GM19468 (cell line): ENCODE measurements at regions not wholly inside any gene's neighbourhood (a gene's known extent, or its start where the extent isn't known, plus 50 kb on each side); places are given as distances from the start of the nearest gene placed in this dataset.
"Not testable (repeated sequence)": the region's sequence is repeated elsewhere in the genome, so short reads cannot be mapped to it uniquely, and the experiment has no call there.

Experiments
- ATAC-seq: cut with Tn5 transposase; IDR thresholded peaks from one replicate; pipeline ENCODE4 v1.9.1; 2021; ENCODE audit warnings: mild to moderate bottlenecking, moderate library complexity, moderate number of reproducible peaks; ENCODE audit not compliant: unreplicated experiment; ENCODE audit errors: extremely low read depth

GRCh38 chr1:78715181-78715661, 65.6 kb downstream of the IFI44 start:
- no peak for ATAC-seq

DNA sequence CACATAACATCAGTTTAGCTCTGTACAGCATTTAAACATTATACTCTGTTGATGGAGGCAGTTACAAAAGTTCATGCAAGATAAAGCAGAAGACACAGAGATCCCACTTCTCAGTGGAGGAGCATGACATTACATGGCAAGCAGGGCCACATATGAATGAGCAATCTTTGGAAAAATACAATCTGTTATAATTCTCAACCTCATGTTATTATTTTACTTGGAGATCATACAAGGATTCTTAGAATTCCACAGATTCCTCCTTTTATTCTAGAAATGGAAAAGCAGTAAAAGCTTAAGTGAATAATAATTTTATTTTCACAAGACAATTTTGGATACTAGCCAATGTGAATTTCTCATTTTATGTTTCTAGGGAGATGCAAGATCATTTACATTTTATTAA, 66.6 kb downstream of the IFI44 start:
- no peak for ATAC-seq

GRCh38 chr1:78718566-78718965, 68.9 kb downstream of the IFI44 start:
- ATAC-seq = no peak

- no peak for ATAC-seq
These were observed 71.5 kb downstream of the IFI44 start for GRCh38 chr1:78721136-78721535.

DNA sequence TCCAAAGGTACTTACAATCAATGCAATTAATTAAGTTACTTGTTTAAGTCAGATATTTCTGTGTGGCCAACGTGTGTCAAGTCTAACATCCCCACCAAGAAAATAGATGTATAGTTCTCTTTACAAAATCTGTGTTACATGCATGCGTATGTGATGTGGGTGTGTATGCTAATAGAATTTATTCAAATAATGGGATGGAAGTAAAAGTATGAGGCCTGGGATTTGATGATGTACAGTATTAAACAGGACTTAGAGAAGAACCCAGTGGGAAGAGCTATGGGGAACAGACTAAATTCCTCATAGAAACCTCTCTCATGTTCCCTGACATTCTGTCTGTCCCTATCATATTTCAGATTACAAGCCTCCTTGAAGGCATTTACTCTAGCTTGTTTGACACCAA, 72.5 kb downstream of the IFI44 start:
- ATAC-seq = no peak

DNA sequence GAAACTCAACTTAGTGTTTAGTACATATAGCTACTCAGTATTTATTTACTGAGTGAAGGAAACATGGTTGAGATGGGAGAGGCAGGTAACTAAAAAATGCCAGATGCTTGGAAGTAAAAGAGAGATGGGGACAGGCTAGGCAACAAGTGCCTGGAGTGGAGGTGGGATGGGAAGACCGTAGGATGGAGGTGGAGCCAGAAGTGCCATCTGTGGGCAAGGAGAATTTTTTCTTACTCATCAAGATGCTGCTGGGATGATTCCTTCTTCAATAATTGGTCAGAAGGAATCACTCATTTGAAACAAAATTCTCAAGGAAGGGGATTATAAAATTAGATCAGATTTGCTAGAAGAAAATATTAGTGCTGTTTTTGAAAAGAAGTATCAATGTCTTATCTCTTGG, 72.9 kb downstream of the IFI44 start:
- ATAC-seq = no peak

GRCh38 chr1:78722947-78723346, 73.3 kb downstream of the IFI44 start:
- ATAC-seq = no peak

GRCh38 chr1:78726686-78727085, 77.1 kb downstream of the IFI44 start:
- no peak for ATAC-seq

DNA sequence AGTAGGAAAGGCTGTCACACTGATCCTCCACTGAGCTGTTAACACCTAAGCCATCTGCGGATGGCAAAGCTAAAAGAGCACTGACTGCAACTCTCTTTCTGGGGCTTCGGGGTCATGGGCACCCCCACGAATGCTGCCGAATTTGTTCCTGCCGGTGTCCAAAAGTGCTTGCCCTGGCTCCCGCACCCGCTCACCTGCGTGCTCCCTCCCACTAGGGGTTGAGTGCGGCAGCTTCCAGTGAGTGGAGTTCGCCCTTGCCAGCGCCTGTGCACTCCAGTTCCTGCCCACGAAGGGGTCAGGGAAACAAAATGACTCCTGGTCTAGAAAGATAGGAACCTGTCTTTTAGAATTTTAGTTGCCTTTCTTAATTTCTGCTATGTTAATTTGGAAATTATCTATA, 78.7 kb downstream of the IFI44 start:
- ATAC-seq = no peak

GRCh38 chr1:78730054-78730453, 80.4 kb downstream of the IFI44 start:
- ATAC-seq = no peak

GRCh38 chr1:78731674-78732073, 82.0 kb downstream of the IFI44 start:
- no peak for ATAC-seq

DNA sequence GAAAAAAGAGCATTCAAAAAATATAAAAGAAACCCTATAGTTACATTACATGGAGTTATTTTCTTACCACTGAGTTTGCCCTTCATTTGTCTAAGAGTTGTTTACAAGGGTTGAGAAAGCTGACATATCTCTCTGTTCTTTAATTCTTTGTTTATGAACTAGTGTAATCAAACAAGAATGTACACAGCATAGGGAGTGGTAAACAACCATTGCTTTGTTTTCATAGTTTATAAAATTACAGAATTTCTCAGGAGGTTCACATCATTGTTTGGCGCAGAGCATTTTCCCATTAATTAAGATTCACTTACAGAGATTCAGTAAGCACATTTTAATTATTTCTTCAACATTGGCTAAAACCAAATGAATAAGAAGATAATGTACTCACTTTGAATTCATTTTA, 87.6 kb downstream of the IFI44 start:
- no peak for ATAC-seq

GRCh38 chr1:78743626-78744025, 94.0 kb downstream of the IFI44 start:
- ATAC-seq = no peak

DNA sequence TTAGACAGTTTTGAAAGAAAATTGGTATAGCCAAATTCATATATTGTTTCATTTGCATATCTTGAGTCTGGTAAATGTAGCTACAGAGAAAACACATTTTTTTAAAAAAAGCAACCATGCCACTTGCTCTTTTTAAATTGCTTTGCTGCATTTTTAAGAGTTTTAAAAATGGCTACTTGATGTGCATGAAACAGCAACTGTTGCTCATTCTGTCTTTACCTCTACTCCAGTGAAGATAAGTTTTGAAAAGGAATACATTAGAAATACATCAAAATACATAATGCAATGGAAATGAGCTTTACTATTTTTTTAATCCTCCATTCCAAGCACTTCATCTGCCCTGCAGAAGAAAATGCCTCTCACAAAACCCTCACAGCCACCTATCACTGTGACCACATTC, 95.5 kb downstream of the IFI44 start:
- ATAC-seq = no peak

DNA sequence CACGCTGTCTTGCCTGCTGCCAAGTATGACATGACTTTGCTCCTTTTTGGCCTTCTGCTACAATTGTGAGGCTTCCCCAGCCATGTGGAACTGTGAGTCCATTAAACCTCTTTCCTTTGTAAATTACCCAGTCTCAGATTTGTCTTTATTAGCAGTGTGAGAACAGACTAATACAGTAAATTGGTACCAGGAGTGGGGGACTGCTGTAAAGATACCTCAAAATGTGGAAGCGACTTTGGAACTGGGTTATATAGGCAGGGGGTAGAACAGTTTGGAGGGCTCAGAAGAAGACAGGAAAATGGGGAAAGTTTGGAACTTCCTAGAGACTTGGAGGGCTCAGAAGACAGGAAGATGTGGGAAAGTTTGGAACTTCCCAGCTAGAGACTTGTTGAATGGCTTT, 104.0 kb downstream of the IFI44 start:
- not testable (repeated sequence) for ATAC-seq

GRCh38 chr1:78755986-78756385, 106.4 kb downstream of the IFI44 start:
- no peak for ATAC-seq

- no peak for ATAC-seq
These were observed 108.9 kb downstream of the IFI44 start for GRCh38 chr1:78758506-78758905.

- ATAC-seq = no peak
These were observed 110.2 kb downstream of the IFI44 start for GRCh38 chr1:78759881-78760280.

DNA sequence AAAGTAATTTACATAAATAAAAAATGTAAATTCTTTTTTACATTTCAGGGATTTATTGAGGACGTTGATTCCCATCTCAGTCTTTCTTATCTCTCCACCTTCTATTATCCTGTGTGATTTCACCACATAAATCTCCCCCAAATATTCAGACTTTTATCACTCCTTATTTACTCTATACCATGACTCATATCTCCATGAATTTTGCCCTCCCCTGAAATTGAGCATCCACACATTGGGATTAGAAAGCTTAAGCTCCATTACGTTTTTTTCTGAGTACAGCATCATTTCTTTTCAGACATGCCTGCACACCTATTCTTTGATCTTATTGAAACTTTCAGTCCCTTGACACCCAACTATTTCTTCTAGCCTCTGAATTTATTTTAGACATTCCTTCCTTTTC, 111.2 kb downstream of the IFI44 start:
- ATAC-seq = no peak

DNA sequence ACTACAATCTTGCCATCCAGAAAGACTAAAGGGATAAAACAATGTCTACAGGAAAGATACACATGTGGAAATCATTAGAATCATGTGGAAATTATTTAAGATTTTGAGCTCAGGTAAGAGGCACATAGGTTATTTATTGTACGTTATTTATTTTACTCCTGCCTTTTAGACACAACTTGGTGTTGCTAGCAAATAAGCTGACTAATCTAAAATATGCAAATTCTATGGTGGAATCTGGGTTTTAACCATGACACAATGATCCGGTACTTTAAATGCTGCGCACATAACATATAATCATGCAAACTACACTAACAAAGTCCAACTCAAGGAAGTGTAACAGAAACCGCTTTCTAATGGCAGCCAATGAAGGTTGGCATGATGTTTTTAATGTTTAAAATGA, 112.5 kb downstream of the IFI44 start:
- ATAC-seq = no peak

DNA sequence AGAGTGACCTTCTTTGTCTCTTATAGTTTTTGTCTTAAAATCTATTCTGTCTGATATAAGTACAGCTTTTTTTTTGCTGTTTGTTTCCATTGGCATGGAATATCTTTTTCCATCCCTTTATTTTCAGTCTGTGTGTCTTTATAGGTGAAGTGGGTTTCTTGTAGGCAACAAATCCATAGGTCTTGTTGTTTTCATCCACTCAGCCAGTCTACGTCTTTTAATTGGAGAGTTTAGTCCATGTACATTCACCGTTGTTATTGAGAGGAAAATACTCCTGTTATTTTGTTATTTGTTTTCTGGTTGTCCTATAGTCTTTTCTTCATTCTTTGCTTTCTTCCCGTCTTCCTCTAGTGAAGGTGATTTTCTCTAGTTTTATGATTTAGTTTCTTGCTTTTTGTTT, 115.9 kb downstream of the IFI44 start:
- ATAC-seq = no peak

DNA sequence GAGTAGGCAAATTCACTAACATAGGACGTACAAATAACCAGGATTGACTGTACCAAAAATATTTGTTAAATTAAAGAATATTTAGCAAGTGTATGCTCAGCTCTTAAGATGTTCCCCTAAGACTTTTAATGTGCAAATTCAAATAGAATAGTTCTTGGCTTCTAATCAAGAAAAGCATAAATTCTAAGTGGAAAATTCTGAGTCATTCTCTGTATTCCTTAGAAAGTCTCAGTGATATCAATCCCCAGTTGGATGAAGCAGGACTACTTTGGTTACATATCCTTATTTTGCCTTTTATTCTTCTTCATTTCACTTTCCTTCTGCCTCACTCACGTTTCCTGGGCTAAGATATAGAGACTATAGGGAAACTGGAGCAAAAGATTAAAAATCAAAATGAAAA, 130.2 kb downstream of the IFI44 start:
- ATAC-seq = no peak

DNA sequence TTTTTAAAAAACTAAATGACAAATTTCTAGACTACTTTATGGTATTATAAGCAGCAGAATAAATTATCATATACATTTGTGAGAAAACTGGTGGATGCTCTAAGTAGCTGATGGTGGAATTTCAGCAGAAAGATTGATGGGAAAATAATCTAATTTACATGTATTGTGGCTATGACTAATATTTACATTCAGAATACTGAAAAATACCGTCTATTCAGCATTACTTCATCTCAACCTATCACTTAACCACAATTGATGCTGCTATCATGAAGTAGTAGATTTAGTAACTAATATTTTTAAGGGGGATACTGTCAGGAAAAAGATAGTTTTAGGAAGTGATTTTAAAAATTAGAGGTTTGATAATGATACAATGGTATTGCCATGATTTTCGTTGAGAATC, 137.9 kb downstream of the IFI44 start:
- no peak for ATAC-seq
